C4-2B (cell line): ENCODE measurements at regions not wholly inside any gene's neighbourhood (a gene's known extent, or its start where the extent isn't known, plus 50 kb on each side); places are given as distances from the start of the nearest gene placed in this dataset.

Experiments
- H3K27ac ChIP-seq: fragments of 450-650 bp; 2 replicates; pipeline ENCODE4 v1.5.1; 2017
- CTCF ChIP-seq: fragments of 450-650 bp; conservative IDR thresholded peaks from 2 replicates; pipeline ENCODE4 v1.5.1; 2017; ENCODE audit warnings: mild to moderate bottlenecking
- ZFX ChIP-seq: fragments of 450-650 bp; IDR thresholded peaks from 2 replicates; pipeline ENCODE4 v1.6.1; 2017

GRCh38 chr4:71272976-71273375 lies 65.8 kb upstream of the SLC4A4 start:
- no peak overlapping the region for H3K27ac ChIP-seq
- TF ChIP-seq CTCF (no peak), ZFX (no peak)

GRCh38 chr4:71275004-71275403 lies 63.8 kb upstream of the SLC4A4 start:
- TF ChIP-seq CTCF: no peak
- TF ChIP-seq ZFX: no peak
- no peak overlapping the region for H3K27ac ChIP-seq

GRCh38 chr4:71275570-71275969 lies 63.2 kb upstream of the SLC4A4 start:
- no peak for TF ChIP-seq CTCF
- TF ChIP-seq ZFX: no peak

GRCh38 chr4:71277353-71277752 lies 61.5 kb upstream of the SLC4A4 start:
- no peak overlapping the region for H3K27ac ChIP-seq
- no peak for TF ChIP-seq CTCF
- no peak for TF ChIP-seq ZFX

More at GRCh38 chr4:71275570-71275969, 63.2 kb upstream of the SLC4A4 start:
- H3K27ac ChIP-seq: no peak overlapping the region

- no peak overlapping the region for H3K27ac ChIP-seq
- TF ChIP-seq ZFX: no peak
- TF ChIP-seq CTCF: no peak
Observed at GRCh38 chr4:71283642-71284257, 55.1 kb upstream of the SLC4A4 start.

- TF ChIP-seq CTCF (no peak), ZFX (no peak)
Observed at GRCh38 chr4:71287305-71287704, 51.5 kb upstream of the SLC4A4 start.

GRCh38 chr4:71288875-71289274 lies 49.9 kb upstream of the SLC4A4 start:
- peak overlapping the region; percentile 70; the same call in 1 of the 2 replicates for H3K27ac ChIP-seq
- TF ChIP-seq ZFX (no peak), CTCF (no peak; the same call in 1 of the 2 replicates)

More at GRCh38 chr4:71287305-71287704, 51.5 kb upstream of the SLC4A4 start:
- H3K27ac ChIP-seq: no peak overlapping the region
